BLaER1 treated with 17β-estradiol and CSF1 and Interleukin-3, amounts not matched to agents 10 nM and 100 nM (cell line): ENCODE measurements at regions not wholly inside any gene's neighbourhood (a gene's known extent, or its start where the extent isn't known, plus 50 kb on each side); places are given as distances from the start of the nearest gene placed in this dataset.
"Not testable (repeated sequence)": the region's sequence is repeated elsewhere in the genome, so short reads cannot be mapped to it uniquely, and the experiment has no call there.

Experiments used
- H3K27ac ChIP-seq, 11 experiments: shearing (Covaris generic); formaldehyde crosslinking; 2 replicates each; pipeline ENCODE4 v1.8.1; 2022
- H3K27me3 ChIP-seq, 11 experiments: shearing (Covaris generic); formaldehyde crosslinking; 2 replicates each; pipeline ENCODE4 v1.8.1; 2022
- H3K36me3 ChIP-seq, 11 experiments: shearing (Covaris generic); formaldehyde crosslinking; 2 replicates each; pipeline ENCODE4 v1.8.1; 2022
- H3K4me1 ChIP-seq, 10 experiments: shearing (Covaris generic); formaldehyde crosslinking; 2 replicates each; pipeline ENCODE4 v1.8.1; 2022
- H3K4me2 ChIP-seq, 11 experiments: shearing (Covaris generic); formaldehyde crosslinking; 2 replicates each; pipeline ENCODE4 v1.8.1; 2022
- H3K4me3 ChIP-seq, 10 experiments: shearing (Covaris generic); formaldehyde crosslinking; 2 replicates each; pipeline ENCODE4 v1.8.1; 2022
- H3K9ac ChIP-seq, 11 experiments: shearing (Covaris generic); formaldehyde crosslinking; 2 replicates each; pipeline ENCODE4 v1.8.1; 2022
- H3K9me3 ChIP-seq, 11 experiments: shearing (Covaris generic); formaldehyde crosslinking; replicated peaks in 1 of 11; 2 replicates each; pipeline ENCODE4 v1.8.1; 2022
- H4K20me1 ChIP-seq, 11 experiments: shearing (Covaris generic); formaldehyde crosslinking; 2 replicates each; pipeline ENCODE4 v1.8.1; 2022
- Cebpa-rat ChIP-seq, 11 experiments: shearing (Covaris generic); IDR thresholded peaks; 2 replicates each; pipeline ENCODE4 v1.8.1; 2022

- H3K36me3 ChIP-seq: no peaks in the 10 kb centered on the region
- H4K20me1 ChIP-seq: no peaks in the 10 kb centered on the region
- no peak overlapping the region for H3K9ac ChIP-seq
- H3K9me3 ChIP-seq: no peaks in the 10 kb centered on the region
- no peak overlapping the region for H3K27ac ChIP-seq
- no peak for TF ChIP-seq Cebpa-rat (IDR thresholded peaks at IDR 0.05)
- H3K4me1 ChIP-seq: peaks cover 17 to 37% (median 25%) of the 10 kb centered on the region in 10 experiments; a peak in 19 of 20 replicates
- peaks cover 3 to 17% (median 14%) of the 10 kb centered on the region in 11 experiments; a peak in 20 of 22 replicates for H3K27me3 ChIP-seq
- no peak overlapping the region for H3K4me2 ChIP-seq
- no peak overlapping the region for H3K4me3 ChIP-seq
Measured at GRCh38 chr17:21505819-21506815, 130.0 kb downstream of the KCNJ12 start.

GRCh38 chr17:21507806-21508205 is 131.6 kb downstream of the KCNJ12 start:
- H3K9me3 ChIP-seq, H4K20me1 ChIP-seq, H3K36me3 ChIP-seq, H3K9ac ChIP-seq, H3K4me3 ChIP-seq: not testable (repeated sequence)
- Histone ChIP-seq H3K27ac (peak overlapping the region in 1 of 11 experiments; percentile 24; a peak in 1 of 22 replicates), H3K27me3 (peaks cover 6 to 25% (median 19%) of the 10 kb centered on the region in 11 experiments; a peak in 20 of 22 replicates), H3K4me1 (peaks cover 17 to 47% (median 30%) of the 10 kb centered on the region in 10 experiments; a peak in 19 of 20 replicates), H3K4me2 (peak overlapping the region; percentile 30 to 72 (median 56); a peak in 21 of 22 replicates)

- H3K36me3 ChIP-seq: no peaks in the 10 kb centered on the region
- H3K4me1 ChIP-seq: peaks cover 17 to 47% (median 31%) of the 10 kb centered on the region in 10 experiments; a peak in 19 of 20 replicates
- peak overlapping the region in 1 of 11 experiments; percentile 24; a peak in 1 of 22 replicates for H3K27ac ChIP-seq
- peaks cover 6 to 25% (median 19%) of the 10 kb centered on the region in 11 experiments; a peak in 20 of 22 replicates for H3K27me3 ChIP-seq
- no peak overlapping the region for H3K4me3 ChIP-seq
- H3K4me2 ChIP-seq: peak overlapping the region; percentile 21 to 72 (median 47); a peak in 19 of 22 replicates
- H3K9me3 ChIP-seq: no peaks in the 10 kb centered on the region
- no peak overlapping the region for H3K9ac ChIP-seq
- no peak for TF ChIP-seq Cebpa-rat (IDR thresholded peaks at IDR 0.05)
- H4K20me1 ChIP-seq: no peaks in the 10 kb centered on the region
Measured at GRCh38 chr17:21508211-21508610, 132.1 kb downstream of the KCNJ12 start.

GRCh38 chr17:21509356-21509755 is 133.2 kb downstream of the KCNJ12 start:
- Histone ChIP-seq H3K4me1 (peaks cover 17 to 47% (median 31%) of the 10 kb centered on the region in 10 experiments; a peak in 19 of 20 replicates), H3K27me3 (peaks cover 6 to 25% (median 19%) of the 10 kb centered on the region in 11 experiments; a peak in 20 of 22 replicates), H3K4me2 (peak overlapping the region in 4 of 11 experiments; percentile 11 to 31 (median 20); a peak in 3 of 22 replicates)
- not testable (repeated sequence) for H3K9ac ChIP-seq, H3K9me3 ChIP-seq, H4K20me1 ChIP-seq, H3K36me3 ChIP-seq, H3K4me3 ChIP-seq, H3K27ac ChIP-seq

GRCh38 chr17:21510686-21511362 is 134.7 kb downstream of the KCNJ12 start:
- H3K9ac ChIP-seq: peak overlapping the region; percentile 54 to 77 (median 69); a peak in 20 of 22 replicates
- H3K4me3 ChIP-seq: peak overlapping the region; percentile 57 to 74 (median 64)
- H3K4me1 ChIP-seq: peaks cover 17 to 47% (median 31%) of the 10 kb centered on the region in 10 experiments; a peak in 19 of 20 replicates
- no peak for TF ChIP-seq Cebpa-rat (IDR thresholded peaks at IDR 0.05)
- peaks cover 6 to 25% (median 19%) of the 10 kb centered on the region in 11 experiments; a peak in 20 of 22 replicates for H3K27me3 ChIP-seq
- H3K4me2 ChIP-seq: peak overlapping the region; percentile 90 to 100 (median 94)
- H4K20me1 ChIP-seq: no peaks in the 10 kb centered on the region
- H3K36me3 ChIP-seq: no peaks in the 10 kb centered on the region
- H3K27ac ChIP-seq: peak overlapping the region in 4 of 11 experiments; percentile 27 to 49 (median 44); a peak in 3 of 22 replicates
- H3K9me3 ChIP-seq: no peaks in the 10 kb centered on the region

GRCh38 chr17:21511363-21512195 is 135.4 kb downstream of the KCNJ12 start:
- H4K20me1 ChIP-seq: no peaks in the 10 kb centered on the region
- peak overlapping the region; percentile 90 to 100 (median 94) for H3K4me2 ChIP-seq
- no peak for TF ChIP-seq Cebpa-rat (IDR thresholded peaks at IDR 0.05)
- H3K4me1 ChIP-seq: peaks cover 17 to 45% (median 29%) of the 10 kb centered on the region in 10 experiments; a peak in 19 of 20 replicates
- peak overlapping the region in 5 of 11 experiments; percentile 17 to 49 (median 39); a peak in 5 of 22 replicates for H3K27ac ChIP-seq
- H3K9ac ChIP-seq: peak overlapping the region; percentile 54 to 77 (median 69); a peak in 20 of 22 replicates
- H3K4me3 ChIP-seq: peak overlapping the region; percentile 57 to 74 (median 64)
- H3K9me3 ChIP-seq: no peaks in the 10 kb centered on the region
- H3K36me3 ChIP-seq: no peaks in the 10 kb centered on the region
- H3K27me3 ChIP-seq: peaks cover 6 to 25% (median 19%) of the 10 kb centered on the region in 11 experiments; a peak in 20 of 22 replicates

- peaks cover 12 to 37% (median 23%) of the 10 kb centered on the region in 10 experiments; a peak in 19 of 20 replicates for H3K4me1 ChIP-seq
- no peaks in the 10 kb centered on the region for H4K20me1 ChIP-seq
- H3K4me3 ChIP-seq: peak overlapping the region in 3 of 10 experiments; percentile 32 to 54 (median 39); a peak in 7 of 20 replicates
- no peak overlapping the region for H3K27ac ChIP-seq
- H3K9ac ChIP-seq: peak overlapping the region in 8 of 11 experiments; percentile 34 to 70 (median 55); a peak in 11 of 22 replicates
- no peak for TF ChIP-seq Cebpa-rat (IDR thresholded peaks at IDR 0.05)
- H3K36me3 ChIP-seq: no peaks in the 10 kb centered on the region
- H3K27me3 ChIP-seq: peaks cover 6 to 25% (median 19%) of the 10 kb centered on the region in 11 experiments; a peak in 20 of 22 replicates
- H3K9me3 ChIP-seq: no peaks in the 10 kb centered on the region
- peak overlapping the region; percentile 81 to 100 (median 94) for H3K4me2 ChIP-seq
Measured at GRCh38 chr17:21512307-21513011, 136.3 kb downstream of the KCNJ12 start.
